ENCODE measurements at regions not wholly inside any gene's neighbourhood (a gene's known extent, or its start where the extent isn't known, plus 50 kb on each side); places are given as distances from the start of the nearest gene placed in this dataset.

DNA sequence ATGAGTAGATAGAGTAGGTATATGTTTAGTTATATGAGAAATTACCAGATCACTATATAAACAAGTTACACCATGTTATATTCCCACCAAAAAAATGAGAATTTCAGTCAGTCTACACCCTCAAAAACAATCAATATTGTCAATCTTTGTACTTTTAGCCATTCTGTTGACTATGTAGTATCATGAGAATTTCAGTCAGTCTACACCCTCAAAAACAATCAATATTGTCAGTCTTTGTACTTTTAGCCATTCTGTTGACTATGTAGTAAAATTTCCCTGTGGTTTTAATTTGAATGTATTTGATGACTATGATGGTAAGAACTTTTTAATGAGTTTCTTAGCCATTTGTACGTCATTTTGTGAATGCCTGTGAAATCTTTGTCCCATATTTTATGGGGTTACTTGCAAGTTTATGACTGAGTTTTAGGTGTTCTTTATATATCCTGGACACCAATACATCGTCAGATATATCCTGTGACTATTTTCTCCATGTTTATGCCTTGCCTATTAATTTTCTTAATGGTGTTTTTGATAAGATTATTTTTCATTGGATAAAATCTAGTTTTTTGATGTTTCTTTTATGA lies 528.4 kb upstream of the SPHKAP start:
- Histone ChIP-seq H4K20me1 (ENCODE audit: insufficient read depth, low read length) (no peaks in the 10 kb centered on the region), H2AFZ (ENCODE audit: low read length) (no peak overlapping the region), H3F3A (ENCODE audit: insufficient read depth, low read length) (no peaks in the 10 kb centered on the region), H3K4me1 (ENCODE audit: insufficient read depth, low read length, severe bottlenecking) (no peaks in the 10 kb centered on the region), H3K9me3 (ENCODE audit: low read length) (no peaks in the 10 kb centered on the region), H3K9ac (ENCODE audit: low read length) (no peak overlapping the region), H3K4me2 (ENCODE audit: low read length) (no peak overlapping the region), H3K79me2 (ENCODE audit: insufficient read depth, low read length) (no peaks in the 10 kb centered on the region), H3K9me2 (ENCODE audit: low read depth, low read length) (no peaks in the 10 kb centered on the region), H3K36me3 (ENCODE audit: insufficient read depth, low read length) (no peaks in the 10 kb centered on the region), H3K4me3 (ENCODE audit: low read depth, low read length, poor library complexity, severe bottlenecking) (no peak overlapping the region), H3K27ac (ENCODE audit: low read depth, low read length, poor library complexity, severe bottlenecking) (no peak overlapping the region), H3K27me3 (ENCODE audit: insufficient read depth, low read length) (no peaks in the 10 kb centered on the region)
- TF ChIP-seq CTCF (IDR thresholded peaks at IDR 0.05; ENCODE audit: low read length), result no peak
- no peak for TF ChIP-seq EZH2 (IDR thresholded peaks at IDR 0.05; ENCODE audit: borderline replicate concordance, low read length)

DNA sequence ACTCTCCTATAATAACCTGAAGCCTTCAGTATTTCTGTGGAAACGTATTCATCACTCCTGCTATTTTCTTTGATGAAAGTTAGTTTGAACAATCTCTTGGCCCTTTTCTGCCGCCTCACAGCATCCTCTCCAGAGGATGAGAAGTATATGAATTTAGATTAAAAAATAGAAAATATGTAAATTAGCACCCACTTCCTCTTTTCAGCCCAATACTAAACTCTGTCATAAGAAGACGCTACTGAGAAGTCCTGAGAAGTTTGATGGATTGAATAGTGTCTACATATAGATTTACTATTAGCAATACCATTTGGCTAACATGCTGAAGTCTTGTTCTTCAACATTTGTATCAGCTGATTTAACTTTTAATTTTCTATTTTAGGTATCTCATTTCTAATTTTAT lies 526.4 kb upstream of the SPHKAP start:
- no peaks in the 10 kb centered on the region for H3K36me3 ChIP-seq (ENCODE audit: insufficient read depth, low read length)

GRCh38 chr2:228705318-228705717 lies 523.8 kb upstream of the SPHKAP start:
- H3K9ac ChIP-seq (ENCODE audit: low read length), result no peak overlapping the region
- TF ChIP-seq EZH2 (IDR thresholded peaks at IDR 0.05; ENCODE audit: borderline replicate concordance, low read length) (no peak), CTCF (IDR thresholded peaks at IDR 0.05; ENCODE audit: low read length) (no peak)
- H4K20me1 ChIP-seq (ENCODE audit: insufficient read depth, low read length), result no peaks in the 10 kb centered on the region
- H3K27me3 ChIP-seq (ENCODE audit: insufficient read depth, low read length), result no peaks in the 10 kb centered on the region
- H3K79me2 ChIP-seq (ENCODE audit: insufficient read depth, low read length), result no peaks in the 10 kb centered on the region
- H3F3A ChIP-seq (ENCODE audit: insufficient read depth, low read length), result no peaks in the 10 kb centered on the region
- H3K27ac ChIP-seq (ENCODE audit: low read depth, low read length, poor library complexity, severe bottlenecking), result no peak overlapping the region
- H3K9me2 ChIP-seq (ENCODE audit: low read depth, low read length), result no peaks in the 10 kb centered on the region
- no peaks in the 10 kb centered on the region for H3K4me1 ChIP-seq (ENCODE audit: insufficient read depth, low read length, severe bottlenecking)
- no peak overlapping the region for H3K4me3 ChIP-seq (ENCODE audit: low read depth, low read length, poor library complexity, severe bottlenecking)
- H3K9me3 ChIP-seq (ENCODE audit: low read length), result no peaks in the 10 kb centered on the region
- no peak overlapping the region for H3K4me2 ChIP-seq (ENCODE audit: low read length)
- no peak overlapping the region for H2AFZ ChIP-seq (ENCODE audit: low read length)
- H3K36me3 ChIP-seq (ENCODE audit: insufficient read depth, low read length), result no peaks in the 10 kb centered on the region

More for the DNA sequence above, 526.4 kb upstream of the SPHKAP start:
- no peak overlapping the region for H3K9ac ChIP-seq (ENCODE audit: low read length)
- no peaks in the 10 kb centered on the region for H3K79me2 ChIP-seq (ENCODE audit: insufficient read depth, low read length)
- no peaks in the 10 kb centered on the region for H3K27me3 ChIP-seq (ENCODE audit: insufficient read depth, low read length)
- H2AFZ ChIP-seq (ENCODE audit: low read length), result no peak overlapping the region
- no peaks in the 10 kb centered on the region for H3K4me1 ChIP-seq (ENCODE audit: insufficient read depth, low read length, severe bottlenecking)
- no peak overlapping the region for H3K4me3 ChIP-seq (ENCODE audit: low read depth, low read length, poor library complexity, severe bottlenecking)
- no peaks in the 10 kb centered on the region for H3F3A ChIP-seq (ENCODE audit: insufficient read depth, low read length)
- no peaks in the 10 kb centered on the region for H3K9me2 ChIP-seq (ENCODE audit: low read depth, low read length)
- H3K9me3 ChIP-seq (ENCODE audit: low read length), result no peaks in the 10 kb centered on the region
- TF ChIP-seq EZH2 (IDR thresholded peaks at IDR 0.05; ENCODE audit: borderline replicate concordance, low read length), result no peak
- TF ChIP-seq CTCF (IDR thresholded peaks at IDR 0.05; ENCODE audit: low read length), result no peak
- H3K4me2 ChIP-seq (ENCODE audit: low read length), result no peak overlapping the region
- H3K27ac ChIP-seq (ENCODE audit: low read depth, low read length, poor library complexity, severe bottlenecking), result no peak overlapping the region
- H4K20me1 ChIP-seq (ENCODE audit: insufficient read depth, low read length), result no peaks in the 10 kb centered on the region
